Body of pancreas (tissue), 4 donors: ENCODE measurements at regions not wholly inside any gene's neighbourhood (a gene's known extent, or its start where the extent isn't known, plus 50 kb on each side); places are given as distances from the start of the nearest gene placed in this dataset.

Experiments
- POLR2A ChIP-seq, 3 donors: fragments of 450-650 bp; IDR thresholded peaks; one replicate each; pipeline ENCODE4 v1.6.1; 2016; ENCODE audit warnings: antibody characterized with exemption in 3 of 3, mild to moderate bottlenecking in 2 of 3
- TF ChIP-seq, protein P1 (sequence below), 7 experiments: fragments of 450-650 bp in 4 of 7; fragments of 200-600 bp in 3 of 7; sonication (generic) in 3 of 7; IDR thresholded peaks; one replicate each; pipeline ENCODE4 v1.5.1; 2016 to 2019; ENCODE audit warnings: antibody characterized with exemption in 7 of 7

DNA sequence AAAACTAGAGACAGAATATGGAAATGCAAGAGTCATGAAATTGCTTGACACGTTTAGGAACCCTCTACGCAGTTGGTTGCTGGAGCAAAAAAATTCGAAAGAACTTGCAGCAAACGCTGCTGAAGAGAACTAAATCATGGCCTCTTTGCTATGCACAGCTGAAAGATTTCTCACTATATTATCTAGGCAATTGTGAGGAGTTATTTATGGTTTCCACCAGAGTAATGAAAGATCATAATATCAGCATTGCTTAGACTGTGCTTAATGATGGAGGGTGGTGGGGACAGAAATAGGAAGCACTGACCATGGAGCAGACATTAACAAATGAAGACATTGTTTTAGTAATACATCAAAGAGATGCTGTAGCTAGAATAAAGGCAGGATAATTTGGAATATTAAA is 593.4 kb upstream of the ZNF717 start:
- no peak for TF ChIP-seq POLR2A (IDR thresholded peaks at IDR 0.05)
- TF ChIP-seq, protein P1, sequence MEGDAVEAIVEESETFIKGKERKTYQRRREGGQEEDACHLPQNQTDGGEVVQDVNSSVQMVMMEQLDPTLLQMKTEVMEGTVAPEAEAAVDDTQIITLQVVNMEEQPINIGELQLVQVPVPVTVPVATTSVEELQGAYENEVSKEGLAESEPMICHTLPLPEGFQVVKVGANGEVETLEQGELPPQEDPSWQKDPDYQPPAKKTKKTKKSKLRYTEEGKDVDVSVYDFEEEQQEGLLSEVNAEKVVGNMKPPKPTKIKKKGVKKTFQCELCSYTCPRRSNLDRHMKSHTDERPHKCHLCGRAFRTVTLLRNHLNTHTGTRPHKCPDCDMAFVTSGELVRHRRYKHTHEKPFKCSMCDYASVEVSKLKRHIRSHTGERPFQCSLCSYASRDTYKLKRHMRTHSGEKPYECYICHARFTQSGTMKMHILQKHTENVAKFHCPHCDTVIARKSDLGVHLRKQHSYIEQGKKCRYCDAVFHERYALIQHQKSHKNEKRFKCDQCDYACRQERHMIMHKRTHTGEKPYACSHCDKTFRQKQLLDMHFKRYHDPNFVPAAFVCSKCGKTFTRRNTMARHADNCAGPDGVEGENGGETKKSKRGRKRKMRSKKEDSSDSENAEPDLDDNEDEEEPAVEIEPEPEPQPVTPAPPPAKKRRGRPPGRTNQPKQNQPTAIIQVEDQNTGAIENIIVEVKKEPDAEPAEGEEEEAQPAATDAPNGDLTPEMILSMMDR (IDR thresholded peaks at IDR 0.05), result no peak
